NCI-H2107 treated with DMSO at 0.1 percent for 48 hours (cell line): ENCODE measurements at regions not wholly inside any gene's neighbourhood (a gene's known extent, or its start where the extent isn't known, plus 50 kb on each side); places are given as distances from the start of the nearest gene placed in this dataset.

Experiments used
- DNase-seq: peaks from one replicate; lab custom pipeline; 2025; ENCODE audit not compliant: unreplicated experiment; lab: John Stamatoyannopoulos, UW

- DNase-seq = no peak
Measured at GRCh38 chr1:90782046-90782445, 64.9 kb upstream of the BARHL2 start.

GRCh38 chr1:90781534-90781933, 64.4 kb upstream of the BARHL2 start:
- DNase-seq = no peak

- no peak for DNase-seq
Measured at GRCh38 chr1:90780981-90781380, 63.9 kb upstream of the BARHL2 start.

- DNase-seq = no peak
Measured at GRCh38 chr1:90779573-90779972, 62.5 kb upstream of the BARHL2 start.

- no peak for DNase-seq
Measured at GRCh38 chr1:90778486-90778885, 61.4 kb upstream of the BARHL2 start.

- DNase-seq = no peak
Measured at GRCh38 chr1:90773812-90774211, 56.7 kb upstream of the BARHL2 start.

- DNase-seq = no peak
Measured at GRCh38 chr1:90768826-90769225, 51.7 kb upstream of the BARHL2 start.

- DNase-seq = no peak
Measured at GRCh38 chr1:90768098-90768497, 51.0 kb upstream of the BARHL2 start.
